SKM-1 treated with dmso at 0.1 percent for 144 hours (cell line): ENCODE measurements at regions not wholly inside any gene's neighbourhood (a gene's known extent, or its start where the extent isn't known, plus 50 kb on each side); places are given as distances from the start of the nearest gene placed in this dataset.

Source experiments
- DNase-seq: peaks from one replicate; lab custom pipeline; 2025; ENCODE audit not compliant: unreplicated experiment; lab: John Stamatoyannopoulos, UW

DNA sequence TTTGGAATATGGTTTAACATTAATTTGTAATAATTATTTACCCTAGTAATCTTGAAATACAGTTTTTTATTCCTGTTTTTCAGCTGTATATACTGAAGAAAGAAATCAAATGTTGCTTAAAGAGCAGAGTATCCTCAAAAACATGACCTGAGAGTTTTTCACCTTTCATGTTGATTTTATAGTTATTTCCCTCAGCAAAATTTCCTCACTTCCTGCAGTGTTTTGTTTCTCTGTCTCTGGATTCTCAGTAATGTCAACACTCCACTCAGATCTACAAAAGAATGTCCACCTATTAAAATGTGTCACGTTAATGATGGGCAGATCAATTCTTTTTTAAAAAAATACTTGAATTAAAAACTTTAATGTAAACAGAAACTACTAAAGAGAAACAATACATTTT, 398.3 kb downstream of the ANXA1 start:
- no peak for DNase-seq

DNA sequence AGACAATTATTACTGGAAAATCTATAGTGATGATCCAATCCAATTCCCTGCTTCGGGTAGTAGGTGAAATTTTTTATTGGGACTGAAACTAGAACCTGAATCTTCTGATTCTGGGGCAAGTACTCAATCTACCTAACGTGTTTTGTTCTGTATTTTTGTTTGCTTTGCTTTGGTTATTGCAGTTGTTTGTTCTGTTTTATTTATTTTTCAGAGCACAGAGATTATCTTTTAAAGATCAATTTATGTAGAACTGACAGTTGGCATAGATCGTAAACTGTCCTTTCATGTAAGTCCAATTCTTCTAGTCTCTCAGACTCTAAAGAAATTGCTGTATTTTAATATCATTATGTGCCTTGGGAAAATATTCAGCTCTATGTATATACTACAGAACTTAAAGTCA, 401.6 kb downstream of the ANXA1 start:
- DNase-seq, result no peak

DNA sequence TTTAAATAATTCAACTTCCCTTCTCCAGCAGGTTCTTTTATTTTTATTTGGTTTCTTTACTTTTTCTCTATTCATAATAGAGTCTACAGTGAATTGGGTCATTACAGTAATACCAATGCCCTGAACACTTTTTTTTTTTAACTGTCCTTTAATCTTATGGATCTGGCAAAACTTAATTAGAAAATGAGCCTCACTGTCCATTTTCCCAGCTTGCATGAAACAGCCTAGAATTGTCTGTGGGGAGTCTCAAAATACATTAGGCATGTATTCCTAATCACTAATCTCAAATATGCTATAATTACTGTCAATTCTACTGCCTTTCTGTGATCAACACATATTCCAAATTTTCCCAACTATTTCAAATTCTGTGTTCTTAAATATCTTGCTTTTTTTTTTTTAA, 406.8 kb downstream of the ANXA1 start:
- no peak for DNase-seq

DNA sequence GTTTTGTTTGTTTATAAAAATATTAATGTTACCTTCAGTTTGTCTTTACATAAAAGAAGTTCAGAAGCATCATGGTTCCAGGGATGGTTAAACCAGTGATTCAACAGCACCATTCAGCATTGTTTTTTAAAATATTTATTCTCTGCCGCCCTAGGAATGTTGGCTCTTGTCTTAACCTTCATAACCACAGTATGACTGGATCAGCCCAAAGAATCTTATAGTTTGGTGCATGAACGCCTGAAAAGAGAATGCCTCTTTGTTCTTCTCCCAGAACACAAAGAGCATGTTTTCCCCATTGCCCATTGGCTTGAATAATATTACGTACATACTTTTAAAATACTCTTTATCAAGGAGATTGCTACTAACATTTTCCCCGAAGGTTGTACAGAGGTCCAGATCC, 413.4 kb downstream of the ANXA1 start:
- DNase-seq, result no peak

DNA sequence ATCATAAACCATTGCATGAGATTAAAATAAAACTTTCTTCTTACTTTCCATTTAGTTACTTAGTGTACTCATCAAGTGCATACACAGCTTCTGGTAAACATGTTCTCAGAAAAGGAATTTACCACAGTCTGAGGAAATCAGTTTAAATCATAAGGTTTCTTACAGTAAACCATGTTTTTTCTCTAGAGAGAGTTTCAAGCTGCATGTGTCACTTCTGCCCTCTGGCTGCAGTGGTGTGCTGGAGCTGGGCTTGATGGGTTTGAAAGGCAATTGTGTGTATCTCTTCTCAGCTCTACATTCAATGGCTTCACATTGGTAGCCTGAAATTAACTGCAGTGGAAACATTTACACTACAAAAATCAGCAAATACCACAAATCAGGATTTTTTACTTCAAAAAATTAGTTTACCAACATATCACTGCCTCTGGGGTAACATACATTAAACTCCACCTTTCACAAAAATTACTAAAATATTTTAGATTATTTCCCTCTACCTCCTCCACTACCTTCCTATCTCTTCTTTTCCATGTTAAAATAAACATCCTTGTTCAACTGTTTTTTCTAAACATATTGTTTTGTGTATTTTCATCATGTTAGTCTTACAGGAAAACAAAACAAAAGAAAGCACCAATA, 414.3 kb downstream of the ANXA1 start:
- DNase-seq, result no peak

DNA sequence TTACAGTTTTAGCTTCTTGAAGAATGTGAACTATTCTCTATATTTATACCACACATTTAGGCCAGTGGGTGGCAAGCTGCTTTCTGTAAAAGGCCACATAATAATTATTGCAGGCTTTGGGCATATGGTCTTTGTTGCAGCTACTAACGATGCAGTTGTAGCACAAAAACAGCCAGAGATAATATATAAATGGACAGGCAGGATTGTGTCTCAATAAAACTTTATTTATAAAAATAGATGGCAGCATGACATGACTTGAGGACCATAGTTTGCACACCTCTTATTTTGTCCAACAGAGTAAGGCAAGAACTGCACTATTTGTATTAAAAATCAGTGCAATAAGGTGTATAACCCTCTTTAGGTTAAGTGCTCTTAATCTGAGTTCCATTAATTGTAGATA, 415.0 kb downstream of the ANXA1 start:
- DNase-seq, result no peak

DNA sequence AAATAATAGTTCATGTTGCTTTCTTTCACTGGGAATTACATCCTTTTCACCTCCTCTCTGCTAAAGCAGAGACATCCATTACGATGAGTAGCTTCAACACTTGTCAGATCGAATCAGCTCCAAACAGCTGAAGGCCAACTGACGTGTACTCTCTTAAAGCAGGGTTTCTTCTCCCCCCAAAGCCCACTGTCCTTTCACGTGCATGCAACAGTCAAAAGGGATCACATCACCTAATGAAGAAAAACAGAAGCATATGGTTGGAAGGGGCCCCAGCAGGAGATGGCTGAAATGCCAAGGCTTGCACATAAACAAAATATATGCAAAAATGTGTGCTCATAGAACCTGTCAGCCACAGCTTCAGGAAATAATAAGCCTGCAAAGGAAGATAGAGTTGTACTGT, 421.6 kb downstream of the ANXA1 start:
- no peak for DNase-seq

DNA sequence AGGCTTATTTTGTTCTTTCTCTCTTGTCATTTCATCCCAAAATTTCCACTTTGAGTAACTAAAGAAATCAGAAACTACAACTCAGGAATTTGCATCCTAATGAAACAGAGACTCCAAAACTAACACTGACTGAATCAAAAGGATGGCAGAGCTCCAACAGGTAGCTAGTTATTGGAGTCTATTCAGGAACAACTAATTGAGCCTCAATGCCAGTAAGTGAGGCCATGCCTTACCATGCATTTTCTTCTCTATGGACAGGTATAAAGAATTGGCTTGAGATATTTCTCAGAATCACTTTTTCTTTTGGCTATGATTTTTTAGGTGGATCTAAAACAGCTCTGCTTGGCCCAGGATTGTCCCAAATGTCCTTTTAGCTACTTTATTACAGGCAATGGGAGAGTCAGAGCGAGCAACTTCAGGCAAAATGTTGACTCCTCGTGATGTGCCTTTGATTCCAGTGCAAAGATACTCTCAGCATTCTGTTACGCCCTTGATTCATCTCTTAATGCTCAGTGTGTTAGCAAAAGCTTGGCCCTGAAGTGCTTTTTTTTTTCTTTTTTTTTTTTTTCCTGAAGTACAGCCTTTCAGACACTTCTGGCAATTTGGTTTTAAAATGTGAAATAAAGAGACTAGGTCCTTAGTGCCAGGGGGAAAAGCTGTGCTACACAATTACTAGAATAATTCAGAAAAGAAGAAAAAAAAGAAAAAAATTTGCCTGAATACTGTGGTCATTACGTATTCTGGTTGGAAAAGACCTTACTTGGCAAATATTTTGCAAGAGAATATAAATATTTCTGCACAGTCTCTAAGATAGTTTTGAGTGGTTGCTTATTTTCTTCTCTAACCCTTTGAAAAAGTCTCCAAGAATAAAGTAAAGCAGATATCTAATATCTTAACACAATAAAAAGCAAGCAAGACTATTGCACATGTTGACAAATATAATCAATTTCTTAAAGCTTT, 423.7 kb downstream of the ANXA1 start:
- no peak for DNase-seq

DNA sequence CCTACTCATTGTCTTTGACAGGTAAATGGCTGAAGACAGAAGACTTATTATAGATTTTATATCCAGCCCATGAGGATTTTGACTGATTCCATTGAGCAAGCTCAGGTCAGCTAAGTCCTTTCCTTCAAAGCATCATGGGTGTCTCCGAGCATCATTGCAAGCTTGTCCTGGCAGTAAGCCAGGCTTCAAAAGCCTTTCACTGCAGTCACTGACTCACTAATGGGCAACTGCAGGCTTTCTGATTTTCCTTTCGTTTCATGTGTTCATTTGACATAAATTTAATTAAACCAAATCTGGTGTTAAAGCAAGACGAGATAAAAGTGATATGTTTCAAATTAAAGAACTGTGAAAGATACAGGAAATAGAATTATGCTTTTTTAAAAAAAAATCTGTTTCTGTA, 426.2 kb downstream of the ANXA1 start:
- DNase-seq, result no peak

DNA sequence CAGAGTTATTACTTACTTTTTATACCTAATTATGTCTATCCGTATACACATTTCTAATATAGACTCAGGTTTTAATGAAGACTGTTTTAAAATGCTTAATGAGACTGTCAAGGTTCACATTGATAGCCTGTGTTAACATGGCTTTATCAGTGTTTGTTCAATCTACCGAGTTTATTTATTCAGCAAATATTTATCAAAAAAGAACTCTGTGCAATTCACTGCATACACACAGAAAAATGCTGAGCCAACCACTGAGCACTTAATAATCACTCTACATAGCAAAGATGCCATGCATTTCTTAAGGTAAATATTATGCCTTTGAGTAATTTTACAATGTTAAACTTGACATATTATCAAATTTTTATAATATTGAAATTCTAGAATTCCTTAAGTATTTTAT, 428.2 kb downstream of the ANXA1 start:
- no peak for DNase-seq

DNA sequence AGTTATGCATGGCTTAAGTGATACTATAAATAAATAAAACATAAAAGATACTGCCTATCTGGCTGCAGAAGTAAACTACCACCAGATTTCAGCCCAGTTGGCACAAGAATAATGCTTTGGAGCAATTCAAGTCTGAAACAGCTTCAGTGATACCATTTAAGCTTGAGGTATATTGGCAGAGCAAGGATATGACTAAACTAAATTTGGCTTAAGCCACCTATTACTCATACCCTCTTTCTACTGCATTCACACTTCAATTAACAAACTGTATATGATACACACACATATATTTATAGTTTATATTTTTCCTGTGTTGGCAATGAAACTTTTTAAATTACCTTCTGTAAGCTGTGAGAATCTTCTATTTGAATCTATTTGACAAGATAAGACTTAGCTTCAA, 431.9 kb downstream of the ANXA1 start:
- DNase-seq, result no peak

DNA sequence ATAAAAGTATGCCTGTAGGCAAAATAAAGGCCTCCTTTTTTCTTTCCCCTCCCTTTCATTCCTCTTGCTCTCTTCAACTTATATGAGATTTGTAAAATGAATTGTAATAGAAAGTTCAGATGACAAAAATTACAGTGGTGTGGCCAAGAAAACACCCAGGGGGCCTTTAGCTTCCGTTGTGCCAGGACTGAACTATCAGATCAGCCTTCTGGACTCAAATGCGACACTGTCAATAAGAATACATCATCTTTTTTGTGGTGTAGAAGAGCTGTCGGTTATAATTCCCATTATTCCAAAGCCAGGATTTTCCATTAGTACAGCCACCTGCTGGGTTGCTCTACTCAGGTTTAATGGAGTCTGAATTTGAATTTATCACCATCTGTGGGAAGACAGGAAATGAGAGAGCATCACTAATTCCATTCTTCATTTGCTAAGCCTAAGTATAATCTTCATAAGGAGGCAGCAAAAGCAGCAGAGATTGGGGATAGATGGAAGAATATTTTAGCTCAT, 443.4 kb downstream of the ANXA1 start:
- DNase-seq, result no peak

DNA sequence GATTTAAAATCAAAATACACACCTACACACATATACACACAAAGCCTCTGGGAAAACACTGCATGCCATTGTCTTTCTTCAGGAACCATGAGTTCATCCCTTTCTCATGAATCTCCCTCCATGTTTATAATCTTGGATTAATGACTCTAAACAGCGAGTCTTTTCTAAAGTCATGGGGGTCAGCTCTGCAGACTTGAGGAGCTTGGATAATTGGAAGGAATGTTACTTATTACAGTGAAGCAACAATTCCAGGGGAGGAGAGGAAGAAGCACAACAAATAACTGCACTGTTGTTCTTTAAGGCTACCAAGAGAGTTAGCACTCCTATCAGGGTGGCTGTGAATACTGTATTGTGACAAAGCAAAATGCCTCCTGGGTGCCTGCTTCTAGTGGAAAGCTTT, 444.7 kb downstream of the ANXA1 start:
- no peak for DNase-seq

DNA sequence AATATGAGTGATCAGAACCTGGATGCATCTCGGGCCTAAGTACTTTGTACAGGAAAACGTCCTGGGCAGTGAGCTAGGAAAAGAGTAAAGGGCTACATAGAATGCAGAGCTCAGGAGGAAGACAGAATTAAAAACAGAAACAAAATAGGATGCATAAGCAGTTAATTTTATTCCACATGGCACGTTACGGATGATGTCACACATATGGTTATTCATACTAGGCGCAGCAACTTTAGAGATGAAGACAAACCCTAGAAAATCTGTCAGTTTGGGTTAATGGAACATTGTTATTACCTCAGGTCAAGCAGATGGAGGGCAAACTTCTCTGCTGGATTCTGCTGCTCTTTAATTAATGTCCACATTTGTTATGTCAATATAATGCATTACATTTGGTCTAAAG, 445.4 kb downstream of the ANXA1 start:
- DNase-seq, result no peak

DNA sequence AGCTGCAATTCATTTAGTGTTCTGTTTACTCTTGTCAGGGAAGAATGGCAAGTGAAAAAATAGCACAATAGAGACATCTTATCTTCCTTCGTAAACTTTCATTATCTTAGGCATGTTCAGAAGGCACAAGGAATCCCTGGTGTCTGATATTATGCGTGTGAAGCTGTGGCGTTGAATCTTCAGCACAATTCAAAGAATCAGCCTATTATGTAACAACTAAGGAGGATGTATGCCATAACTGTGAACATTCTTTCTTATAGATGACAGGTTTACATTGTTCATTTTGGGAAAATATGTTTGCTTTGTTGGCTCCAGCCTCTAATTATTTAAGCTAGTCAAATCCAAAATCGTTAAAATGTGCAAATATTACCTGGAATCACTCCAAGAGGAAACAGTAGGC, 446.1 kb downstream of the ANXA1 start:
- DNase-seq, result no peak

DNA sequence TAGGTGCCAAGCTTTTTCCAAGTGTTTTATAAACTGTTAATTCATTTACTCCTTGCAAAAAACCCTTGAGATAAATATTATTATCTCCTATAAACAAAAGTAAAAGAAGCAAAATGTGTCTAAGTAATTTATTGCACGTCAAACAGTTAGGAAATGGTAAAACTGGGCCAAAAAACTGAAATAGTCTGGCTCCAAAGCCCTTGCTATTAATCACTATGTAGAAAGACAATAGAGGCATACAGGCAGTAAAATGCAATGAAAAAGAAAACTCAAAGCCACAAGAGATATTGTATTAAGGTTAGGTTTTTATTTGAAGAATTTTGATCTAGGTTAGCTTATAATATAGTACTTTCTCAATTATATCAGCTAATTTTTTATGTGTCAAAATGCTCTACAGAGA, 457.7 kb downstream of the ANXA1 start:
- DNase-seq, result no peak

DNA sequence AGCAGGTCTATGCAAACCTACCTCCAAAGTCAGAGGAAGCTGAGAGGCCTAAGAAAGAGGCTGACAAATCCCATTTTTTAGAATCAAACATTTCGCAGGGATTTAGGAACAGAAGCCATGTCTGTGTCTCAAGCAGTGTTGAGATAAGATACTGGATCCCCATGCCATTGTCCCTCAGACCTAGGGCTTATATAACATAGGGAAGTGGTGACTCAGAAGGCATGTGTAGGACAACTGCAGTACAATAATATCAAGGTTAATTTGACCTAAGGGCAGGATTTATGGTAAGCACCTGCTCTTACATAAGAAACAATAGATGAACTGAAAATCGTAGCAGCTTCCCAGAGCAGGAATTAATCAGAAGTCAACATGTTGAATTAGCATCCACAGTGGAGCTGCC, 459.4 kb downstream of the ANXA1 start:
- no peak for DNase-seq

DNA sequence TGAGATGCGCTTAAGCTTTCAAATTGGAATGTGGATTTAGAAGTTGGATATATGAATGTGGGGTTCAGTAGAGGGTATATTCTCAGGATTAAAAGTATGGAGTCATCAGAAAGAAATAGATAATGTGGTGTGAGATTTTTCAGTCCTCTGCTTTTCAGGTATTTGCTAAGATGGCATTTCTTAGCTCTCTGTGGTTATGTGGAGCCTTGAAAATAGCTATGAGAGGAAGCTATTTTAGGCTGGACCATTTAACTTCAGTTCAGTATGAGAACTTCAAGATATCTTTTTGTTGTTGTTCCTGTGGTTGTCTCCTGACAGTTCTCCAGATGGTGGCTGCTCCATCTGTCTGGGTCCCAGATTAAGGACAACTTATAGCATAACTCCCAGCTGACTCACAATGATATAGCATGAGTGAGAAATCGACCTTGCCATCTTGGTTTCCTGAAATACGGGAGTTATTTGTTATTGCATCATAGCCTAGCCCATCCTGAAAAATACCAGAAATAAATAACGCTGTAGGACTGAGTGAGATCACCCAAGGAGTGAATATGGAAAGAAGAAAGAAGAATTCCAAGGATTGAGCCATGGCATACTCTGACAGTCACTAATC, 461.5 kb downstream of the ANXA1 start:
- DNase-seq, result no peak

DNA sequence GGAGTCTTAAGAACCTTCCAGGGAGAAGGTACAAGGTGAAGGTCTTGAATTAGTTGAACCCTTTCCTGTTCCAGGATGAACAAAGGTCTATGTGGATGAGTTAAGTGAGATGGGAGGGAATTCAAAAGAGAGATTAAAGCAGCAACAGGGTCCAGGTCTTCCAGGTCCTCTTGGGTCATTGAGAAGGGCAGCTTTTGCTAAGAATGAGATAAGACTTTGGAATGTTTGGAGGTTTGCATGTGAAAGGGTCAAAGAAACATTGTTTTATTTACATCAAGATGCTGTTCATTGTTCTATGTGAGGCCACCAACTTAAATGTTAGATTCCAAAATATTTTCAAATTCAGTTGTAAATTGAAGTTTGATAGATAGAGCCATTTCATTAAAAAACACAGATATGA, 463.9 kb downstream of the ANXA1 start:
- DNase-seq, result no peak

DNA sequence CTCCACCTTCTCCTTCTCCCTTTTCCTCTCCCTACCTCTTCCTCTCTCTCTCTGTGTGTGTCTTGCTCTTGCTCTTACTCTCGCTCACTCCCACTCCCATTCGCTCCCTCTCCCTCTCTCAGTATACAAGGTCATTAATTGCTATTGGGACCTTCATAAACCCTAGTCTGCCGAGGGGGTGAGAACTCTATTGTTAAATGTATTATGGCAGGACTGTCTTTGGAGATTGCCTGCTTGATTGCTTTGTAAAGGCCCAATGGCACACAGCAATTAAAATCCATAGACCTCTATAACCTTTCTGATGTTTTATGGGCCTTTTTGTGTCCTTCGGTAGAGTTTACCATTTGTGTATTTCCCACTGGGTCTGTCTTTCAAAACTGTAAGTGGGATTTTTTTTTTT, 465.9 kb downstream of the ANXA1 start:
- DNase-seq, result no peak

DNA sequence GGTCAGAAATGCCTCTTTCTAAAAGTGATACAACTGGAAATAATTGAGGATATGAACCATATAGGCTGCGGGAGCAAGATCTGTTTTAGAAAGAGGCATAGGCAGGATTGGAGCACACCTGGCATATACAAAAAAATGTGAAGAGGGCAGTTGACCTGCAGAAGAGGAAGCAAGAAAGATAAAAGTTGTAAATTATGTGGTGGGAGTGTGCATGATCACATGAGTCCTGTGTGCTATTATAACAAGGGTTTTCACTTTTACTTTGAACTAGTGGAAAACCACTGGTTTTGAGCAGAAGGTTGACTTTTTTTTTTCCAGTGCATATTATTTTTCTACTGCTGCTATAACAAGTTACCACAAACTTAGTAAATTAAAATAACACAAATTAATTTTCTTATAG, 489.3 kb downstream of the ANXA1 start:
- DNase-seq, result no peak

DNA sequence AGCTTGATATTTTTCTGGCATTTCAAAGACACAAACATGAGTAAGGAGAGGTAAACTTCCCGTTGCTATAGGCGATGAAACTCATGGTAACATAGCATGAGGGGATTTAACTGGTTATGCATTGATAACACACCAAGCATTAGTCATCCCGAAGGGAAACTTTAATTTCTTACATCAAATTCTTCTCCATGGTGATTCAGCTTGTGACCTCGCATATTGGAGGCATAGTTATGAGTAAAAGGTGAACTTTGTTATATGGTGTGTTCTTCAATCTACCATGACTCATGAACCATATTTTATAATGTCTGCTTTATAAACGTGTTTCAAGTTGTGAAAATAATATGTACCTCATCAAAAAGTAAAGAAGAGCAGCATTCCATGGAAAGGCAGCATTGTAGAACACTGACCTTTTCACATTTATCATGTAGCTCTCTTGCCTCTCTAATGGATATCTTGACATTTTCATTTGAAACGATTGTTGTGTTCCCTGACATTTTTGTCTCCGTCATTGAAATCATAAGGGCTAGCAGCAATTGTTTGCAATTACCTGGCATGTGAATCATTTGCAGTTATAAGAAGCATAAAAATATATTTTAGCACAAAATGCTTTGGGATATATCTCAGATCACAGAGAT, 491.8 kb downstream of the ANXA1 start:
- no peak for DNase-seq
